ENCODE measurements at regions not wholly inside any gene's neighbourhood (a gene's known extent, or its start where the extent isn't known, plus 50 kb on each side); places are given as distances from the start of the nearest gene placed in this dataset.
A peak's percentile ranks its signal among the peaks of the same experiment; 100 is the strongest.
"Not testable (repeated sequence)": the region's sequence is repeated elsewhere in the genome, so short reads cannot be mapped to it uniquely, and the experiment has no call there.

DNA sequence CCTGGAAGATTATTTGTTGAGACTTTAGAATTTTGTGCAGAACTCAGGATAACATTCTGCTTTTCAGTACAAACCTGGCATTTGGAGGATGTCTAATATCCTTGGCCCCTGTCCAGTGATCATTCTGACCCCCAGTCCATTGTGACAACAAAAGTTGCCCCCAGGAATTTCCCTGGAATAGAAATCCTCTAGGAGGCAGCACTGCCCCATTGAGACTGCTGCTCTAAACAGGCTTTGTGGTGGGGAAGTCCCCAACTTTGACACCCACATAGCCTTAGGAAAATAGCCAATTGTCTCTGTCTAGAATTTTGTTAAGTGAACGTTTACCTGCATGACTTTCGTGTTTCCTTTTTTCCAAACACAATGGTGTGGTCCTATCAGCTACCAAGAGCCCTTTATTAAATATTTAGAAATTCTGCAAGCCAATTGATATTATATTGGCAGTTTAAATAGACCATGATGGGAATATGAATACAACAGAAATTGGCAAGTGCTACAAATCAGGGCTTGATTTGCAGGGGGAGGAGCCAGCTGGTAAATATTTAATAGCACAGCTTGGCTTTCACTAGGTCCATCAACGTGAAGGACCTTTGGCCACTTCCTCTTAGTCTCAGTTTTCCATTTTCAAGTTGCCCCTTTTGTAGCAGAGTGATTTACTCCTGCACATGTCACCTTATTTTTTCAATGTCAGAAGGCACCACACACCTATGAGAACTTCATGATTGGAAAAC, 451.7 kb downstream of the EFNB2 start:
- H2AFZ ChIP-seq = no peak overlapping the region
- no peak overlapping the region for H3K4me2 ChIP-seq
- no peak overlapping the region for H3K4me3 Mint-ChIP-seq
- ATAC-seq = peak; percentile 88
- H3K79me2 ChIP-seq (replicated peaks; ENCODE audit: insufficient read depth) = no peaks in the 10 kb centered on the region
- no peak overlapping the region for H3K27ac Mint-ChIP-seq
- no peaks in the 10 kb centered on the region for H3K9me2 ChIP-seq (ENCODE audit: insufficient read depth)
- no peaks in the 10 kb centered on the region for H3K27me3 Mint-ChIP-seq (ENCODE audit: insufficient read depth, low read depth, poor library complexity)
- H3K4me1 Mint-ChIP-seq = peaks cover 19% of the 10 kb centered on the region
- H3K4me3 ChIP-seq = no peak overlapping the region
- 0 out of 3 replicates have a peak, but pooled peaks cover 4% of the 10 kb centered on the region for H3K36me3 Mint-ChIP-seq (ENCODE audit: low read depth)
- DNase-seq (ENCODE audit: low spot score) = peak; percentile 79
- H3K4me1 ChIP-seq (ENCODE audit: insufficient read depth) = no peaks in the 10 kb centered on the region
- TF ChIP-seq JUNB (IDR thresholded peaks at IDR 0.05; ENCODE audit: unreplicated experiment) (no peak), ZNF114 (CRISPR knock-in tag; IDR thresholded peaks at IDR 0.05) (no peak)
- TF ChIP-seq, protein P1, sequence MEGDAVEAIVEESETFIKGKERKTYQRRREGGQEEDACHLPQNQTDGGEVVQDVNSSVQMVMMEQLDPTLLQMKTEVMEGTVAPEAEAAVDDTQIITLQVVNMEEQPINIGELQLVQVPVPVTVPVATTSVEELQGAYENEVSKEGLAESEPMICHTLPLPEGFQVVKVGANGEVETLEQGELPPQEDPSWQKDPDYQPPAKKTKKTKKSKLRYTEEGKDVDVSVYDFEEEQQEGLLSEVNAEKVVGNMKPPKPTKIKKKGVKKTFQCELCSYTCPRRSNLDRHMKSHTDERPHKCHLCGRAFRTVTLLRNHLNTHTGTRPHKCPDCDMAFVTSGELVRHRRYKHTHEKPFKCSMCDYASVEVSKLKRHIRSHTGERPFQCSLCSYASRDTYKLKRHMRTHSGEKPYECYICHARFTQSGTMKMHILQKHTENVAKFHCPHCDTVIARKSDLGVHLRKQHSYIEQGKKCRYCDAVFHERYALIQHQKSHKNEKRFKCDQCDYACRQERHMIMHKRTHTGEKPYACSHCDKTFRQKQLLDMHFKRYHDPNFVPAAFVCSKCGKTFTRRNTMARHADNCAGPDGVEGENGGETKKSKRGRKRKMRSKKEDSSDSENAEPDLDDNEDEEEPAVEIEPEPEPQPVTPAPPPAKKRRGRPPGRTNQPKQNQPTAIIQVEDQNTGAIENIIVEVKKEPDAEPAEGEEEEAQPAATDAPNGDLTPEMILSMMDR (conservative IDR thresholded peaks at IDR 0.05; ENCODE audit: low read depth in 2 of 2) = peak; percentile 87 to 91
- H3K27ac ChIP-seq (ENCODE audit: low read depth) = no peak overlapping the region
- no peaks in the 10 kb centered on the region for H3F3A ChIP-seq (replicated peaks; ENCODE audit: low read depth)
- no peaks in the 10 kb centered on the region for H3K27me3 ChIP-seq (ENCODE audit: insufficient read depth)
- no peaks in the 10 kb centered on the region for H4K20me1 ChIP-seq (replicated peaks; ENCODE audit: insufficient read depth)
- no peaks in the 10 kb centered on the region for H3K36me3 ChIP-seq (ENCODE audit: insufficient read depth)
- H3K9me3 Mint-ChIP-seq = 0 out of 3 replicates have a peak, but pooled peaks cover 3% of the 10 kb centered on the region

DNA sequence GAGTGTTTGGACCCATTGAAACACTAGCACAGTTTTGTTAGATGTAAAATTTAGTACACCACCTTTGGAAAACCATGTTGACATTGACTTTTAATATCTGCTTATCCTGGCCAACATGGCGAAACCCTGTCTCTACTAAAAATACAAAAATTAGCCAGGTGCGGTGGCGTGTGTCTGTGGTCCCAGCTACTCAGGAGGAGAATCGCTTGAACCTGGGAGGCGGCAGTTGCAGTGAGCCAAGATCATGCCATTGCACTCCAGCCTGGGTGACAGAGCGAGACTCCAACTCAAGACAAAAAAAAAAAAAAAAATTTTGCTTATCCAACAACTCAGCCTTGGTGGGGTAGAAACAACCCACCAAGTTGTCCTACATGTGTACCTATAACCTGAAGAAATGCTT, 454.2 kb downstream of the EFNB2 start:
- H3K4me1 ChIP-seq (ENCODE audit: insufficient read depth); H3K27ac Mint-ChIP-seq; H3K79me2 ChIP-seq (replicated peaks; ENCODE audit: insufficient read depth); H3K36me3 ChIP-seq (ENCODE audit: insufficient read depth); H3K4me3 Mint-ChIP-seq; H3F3A ChIP-seq (replicated peaks; ENCODE audit: low read depth); H3K9me2 ChIP-seq (ENCODE audit: insufficient read depth); H3K27me3 ChIP-seq (ENCODE audit: insufficient read depth); DNase-seq (ENCODE audit: low spot score); H3K9me3 Mint-ChIP-seq; ATAC-seq; H4K20me1 ChIP-seq (replicated peaks; ENCODE audit: insufficient read depth); H3K36me3 Mint-ChIP-seq (ENCODE audit: low read depth); H3K4me2 ChIP-seq; H3K4me3 ChIP-seq; H2AFZ ChIP-seq; H3K27ac ChIP-seq (ENCODE audit: low read depth); H3K27me3 Mint-ChIP-seq (ENCODE audit: insufficient read depth, low read depth, poor library complexity): not testable (repeated sequence)
- H3K4me1 Mint-ChIP-seq = peaks cover 14% of the 10 kb centered on the region

DNA sequence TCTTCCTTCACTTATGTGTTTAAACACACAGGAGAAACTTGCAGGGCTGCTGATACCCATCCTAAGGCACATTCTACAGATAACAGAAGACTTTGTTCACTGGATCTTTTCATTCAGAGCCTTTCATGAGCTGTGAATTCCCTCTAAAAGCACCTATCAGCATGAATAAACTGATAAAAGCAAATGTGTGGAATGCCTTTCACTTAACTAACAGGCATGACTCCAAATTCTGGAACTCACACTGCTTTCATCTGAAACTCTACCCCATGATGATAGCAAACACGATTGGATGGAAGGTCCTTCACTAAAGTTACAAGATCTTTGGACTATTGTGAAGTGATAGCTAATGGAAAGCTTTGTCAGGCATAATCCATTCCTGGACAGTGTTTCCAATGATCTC, 457.3 kb downstream of the EFNB2 start:
- Histone ChIP-seq H3K79me2 (replicated peaks; ENCODE audit: insufficient read depth) (no peaks in the 10 kb centered on the region), H3K4me2 (no peak overlapping the region), H2AFZ (no peak overlapping the region), H3K4me3 (no peak overlapping the region), H3F3A (replicated peaks; ENCODE audit: low read depth) (no peaks in the 10 kb centered on the region), H3K4me1 (ENCODE audit: insufficient read depth) (no peaks in the 10 kb centered on the region), H4K20me1 (replicated peaks; ENCODE audit: insufficient read depth) (no peaks in the 10 kb centered on the region), H3K9me2 (ENCODE audit: insufficient read depth) (no peaks in the 10 kb centered on the region), H3K27ac (ENCODE audit: low read depth) (no peak overlapping the region), H3K27me3 (ENCODE audit: insufficient read depth) (no peaks in the 10 kb centered on the region), H3K36me3 (ENCODE audit: insufficient read depth) (no peaks in the 10 kb centered on the region)
- H3K4me3 Mint-ChIP-seq = no peak overlapping the region
- H3K36me3 Mint-ChIP-seq (ENCODE audit: low read depth) = 0 out of 3 replicates have a peak, but pooled peaks cover 4% of the 10 kb centered on the region
- H3K27me3 Mint-ChIP-seq (ENCODE audit: insufficient read depth, low read depth, poor library complexity) = no peaks in the 10 kb centered on the region
- ATAC-seq = no peak
- TF ChIP-seq NANOG (IDR thresholded peaks at IDR 0.05; ENCODE audit: borderline replicate concordance) (no peak), ZNF114 (CRISPR knock-in tag; IDR thresholded peaks at IDR 0.05) (no peak), POLR2AphosphoS5 (IDR thresholded peaks at IDR 0.05; ENCODE audit: low read depth) (no peak), ZNF331 (CRISPR knock-in tag; IDR thresholded peaks at IDR 0.05; ENCODE audit: low read depth) (no peak), STAT1 (IDR thresholded peaks at IDR 0.05; ENCODE audit: unreplicated experiment) (no peak), JUNB (IDR thresholded peaks at IDR 0.05; ENCODE audit: unreplicated experiment) (no peak), CREB1 (CRISPR knock-in tag; IDR thresholded peaks at IDR 0.05; ENCODE audit: low read depth) (no peak)
- TF ChIP-seq, protein P2, sequence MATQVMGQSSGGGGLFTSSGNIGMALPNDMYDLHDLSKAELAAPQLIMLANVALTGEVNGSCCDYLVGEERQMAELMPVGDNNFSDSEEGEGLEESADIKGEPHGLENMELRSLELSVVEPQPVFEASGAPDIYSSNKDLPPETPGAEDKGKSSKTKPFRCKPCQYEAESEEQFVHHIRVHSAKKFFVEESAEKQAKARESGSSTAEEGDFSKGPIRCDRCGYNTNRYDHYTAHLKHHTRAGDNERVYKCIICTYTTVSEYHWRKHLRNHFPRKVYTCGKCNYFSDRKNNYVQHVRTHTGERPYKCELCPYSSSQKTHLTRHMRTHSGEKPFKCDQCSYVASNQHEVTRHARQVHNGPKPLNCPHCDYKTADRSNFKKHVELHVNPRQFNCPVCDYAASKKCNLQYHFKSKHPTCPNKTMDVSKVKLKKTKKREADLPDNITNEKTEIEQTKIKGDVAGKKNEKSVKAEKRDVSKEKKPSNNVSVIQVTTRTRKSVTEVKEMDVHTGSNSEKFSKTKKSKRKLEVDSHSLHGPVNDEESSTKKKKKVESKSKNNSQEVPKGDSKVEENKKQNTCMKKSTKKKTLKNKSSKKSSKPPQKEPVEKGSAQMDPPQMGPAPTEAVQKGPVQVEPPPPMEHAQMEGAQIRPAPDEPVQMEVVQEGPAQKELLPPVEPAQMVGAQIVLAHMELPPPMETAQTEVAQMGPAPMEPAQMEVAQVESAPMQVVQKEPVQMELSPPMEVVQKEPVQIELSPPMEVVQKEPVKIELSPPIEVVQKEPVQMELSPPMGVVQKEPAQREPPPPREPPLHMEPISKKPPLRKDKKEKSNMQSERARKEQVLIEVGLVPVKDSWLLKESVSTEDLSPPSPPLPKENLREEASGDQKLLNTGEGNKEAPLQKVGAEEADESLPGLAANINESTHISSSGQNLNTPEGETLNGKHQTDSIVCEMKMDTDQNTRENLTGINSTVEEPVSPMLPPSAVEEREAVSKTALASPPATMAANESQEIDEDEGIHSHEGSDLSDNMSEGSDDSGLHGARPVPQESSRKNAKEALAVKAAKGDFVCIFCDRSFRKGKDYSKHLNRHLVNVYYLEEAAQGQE (IDR thresholded peaks at IDR 0.05; ENCODE audit: unreplicated experiment) = no peak
- TF ChIP-seq, protein P3, sequence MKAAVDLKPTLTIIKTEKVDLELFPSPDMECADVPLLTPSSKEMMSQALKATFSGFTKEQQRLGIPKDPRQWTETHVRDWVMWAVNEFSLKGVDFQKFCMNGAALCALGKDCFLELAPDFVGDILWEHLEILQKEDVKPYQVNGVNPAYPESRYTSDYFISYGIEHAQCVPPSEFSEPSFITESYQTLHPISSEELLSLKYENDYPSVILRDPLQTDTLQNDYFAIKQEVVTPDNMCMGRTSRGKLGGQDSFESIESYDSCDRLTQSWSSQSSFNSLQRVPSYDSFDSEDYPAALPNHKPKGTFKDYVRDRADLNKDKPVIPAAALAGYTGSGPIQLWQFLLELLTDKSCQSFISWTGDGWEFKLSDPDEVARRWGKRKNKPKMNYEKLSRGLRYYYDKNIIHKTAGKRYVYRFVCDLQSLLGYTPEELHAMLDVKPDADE (IDR thresholded peaks at IDR 0.05) = no peak
- DNase-seq (ENCODE audit: low spot score) = peak; percentile 14
- H3K9me3 Mint-ChIP-seq = peaks cover 3% of the 10 kb centered on the region; the same call in 1 of the 3 replicates
- H3K4me1 Mint-ChIP-seq = peaks cover 2% of the 10 kb centered on the region; the same call in 2 of the 3 replicates
- H3K27ac Mint-ChIP-seq = no peak overlapping the region

Data from GM23338 (cell line).